Activated T-helper 1 cell treated with anti-CD3 and anti-CD28 coated beads, Interleukin-12 subunit alpha, Interleukin-12 subunit beta, Interleukin-2, Interleukin-4 antibody, amounts not matched to agents 30 ng/mL and 10 ng/mL and 1 ng/mL, durations not matched to agents 14 hours and 24 hours and 36 hours (primary cell): ENCODE measurements at regions not wholly inside any gene's neighbourhood (a gene's known extent, or its start where the extent isn't known, plus 50 kb on each side); places are given as distances from the start of the nearest gene placed in this dataset.
"Not testable (repeated sequence)": the region's sequence is repeated elsewhere in the genome, so short reads cannot be mapped to it uniquely, and the experiment has no call there.

ENCODE experiments used
- DNase-seq: peaks from one replicate; pipeline ENCODE4 v3.0.0; 2021; ENCODE audit warnings: low spot score
- H3K27ac Mint-ChIP-seq: one replicate; pipeline ENCODE4 v1.8.0; 2021; ENCODE audit warnings: mild to moderate bottlenecking, mixed read lengths
- H3K27me3 Mint-ChIP-seq: one replicate; pipeline ENCODE4 v1.8.0; 2022; ENCODE audit warnings: mild to moderate bottlenecking, moderate library complexity, mixed read lengths; ENCODE audit not compliant: insufficient read depth
- H3K36me3 Mint-ChIP-seq: one replicate; pipeline ENCODE4 v1.8.0; 2021; ENCODE audit warnings: low read depth, mixed read lengths
- H3K4me1 Mint-ChIP-seq: one replicate; pipeline ENCODE4 v1.8.0; 2021; ENCODE audit warnings: low read depth, mixed read lengths
- H3K4me3 Mint-ChIP-seq: one replicate; pipeline ENCODE4 v1.8.0; 2021; ENCODE audit warnings: mild to moderate bottlenecking, moderate library complexity, mixed read lengths
- H3K9me3 Mint-ChIP-seq: one replicate; pipeline ENCODE4 v1.8.0; 2021; ENCODE audit warnings: mixed read lengths
- intact Hi-C: fragments of 100-400 bp; cut with micrococcal nuclease; formaldehyde crosslinking; loops from one replicate; pipeline ENCODE4 v1.15.1; 2024

GRCh38 chr1:199591468-199591867 is 436.0 kb upstream of the NR5A2 start:
- Mint-ChIP-seq H3K27ac (no peak overlapping the region), H3K4me3 (no peak overlapping the region), H3K4me1 (peaks cover 11% of the 10 kb centered on the region), H3K36me3 (no peaks in the 10 kb centered on the region), H3K27me3 (peaks cover 6% of the 10 kb centered on the region), H3K9me3 (no peaks in the 10 kb centered on the region)
- no peak for DNase-seq
- intact Hi-C loops: no loop called here

DNA sequence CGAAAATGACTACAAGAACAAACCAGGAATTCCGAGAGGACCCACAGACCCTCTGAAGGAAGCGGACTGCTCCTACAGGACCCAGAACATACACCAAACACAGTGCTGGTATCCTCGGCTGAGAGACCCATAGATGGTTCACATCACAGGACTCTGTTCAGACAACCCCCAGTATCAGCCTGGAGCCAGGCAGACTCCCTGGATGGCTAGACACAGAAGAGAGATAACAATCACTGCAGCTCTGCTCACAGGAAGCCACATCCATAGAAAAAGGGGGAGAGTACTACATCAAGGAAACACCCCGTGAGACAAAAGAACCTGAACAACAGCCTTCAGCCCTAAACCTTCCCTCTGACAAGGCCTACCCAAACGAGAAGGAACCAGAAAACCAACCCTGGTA is 434.0 kb upstream of the NR5A2 start:
- no peak overlapping the region for H3K27ac Mint-ChIP-seq
- H3K4me3 Mint-ChIP-seq: no peak overlapping the region
- DNase-seq: no peak
- H3K27me3 Mint-ChIP-seq: peaks cover 8% of the 10 kb centered on the region
- no peaks in the 10 kb centered on the region for H3K36me3 Mint-ChIP-seq
- H3K4me1 Mint-ChIP-seq: peaks cover 11% of the 10 kb centered on the region
- H3K9me3 Mint-ChIP-seq: no peaks in the 10 kb centered on the region
- intact Hi-C loops: no loop called here

GRCh38 chr1:199596448-199596847 is 431.1 kb upstream of the NR5A2 start:
- H3K27me3 Mint-ChIP-seq, intact Hi-C loops, H3K36me3 Mint-ChIP-seq, H3K27ac Mint-ChIP-seq, H3K4me3 Mint-ChIP-seq, H3K9me3 Mint-ChIP-seq, H3K4me1 Mint-ChIP-seq, DNase-seq: not testable (repeated sequence)

DNA sequence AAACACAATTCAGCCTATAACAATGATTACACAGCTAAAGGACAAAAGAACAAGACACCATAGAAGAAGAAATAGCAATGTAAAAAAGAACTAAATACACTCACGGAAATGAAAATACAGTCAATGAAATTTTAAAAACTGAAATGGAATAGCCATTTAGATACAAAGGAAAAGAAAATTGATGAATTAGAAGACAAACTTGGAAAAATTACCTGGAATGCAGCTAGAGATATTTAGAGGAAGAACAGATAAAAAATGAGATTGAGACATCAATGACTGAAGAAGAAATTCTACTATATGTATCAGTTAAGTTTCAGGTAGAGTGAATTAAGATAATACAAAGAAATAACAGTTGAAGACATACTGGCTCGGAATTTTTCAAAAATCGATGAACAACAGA is 430.4 kb upstream of the NR5A2 start:
- Mint-ChIP-seq H3K27me3 (peaks cover 8% of the 10 kb centered on the region), H3K27ac (no peak overlapping the region), H3K36me3 (no peaks in the 10 kb centered on the region), H3K9me3 (peaks cover 7% of the 10 kb centered on the region), H3K4me3 (no peak overlapping the region), H3K4me1 (no peaks in the 10 kb centered on the region)
- intact Hi-C loops: no loop called here
- no peak for DNase-seq

DNA sequence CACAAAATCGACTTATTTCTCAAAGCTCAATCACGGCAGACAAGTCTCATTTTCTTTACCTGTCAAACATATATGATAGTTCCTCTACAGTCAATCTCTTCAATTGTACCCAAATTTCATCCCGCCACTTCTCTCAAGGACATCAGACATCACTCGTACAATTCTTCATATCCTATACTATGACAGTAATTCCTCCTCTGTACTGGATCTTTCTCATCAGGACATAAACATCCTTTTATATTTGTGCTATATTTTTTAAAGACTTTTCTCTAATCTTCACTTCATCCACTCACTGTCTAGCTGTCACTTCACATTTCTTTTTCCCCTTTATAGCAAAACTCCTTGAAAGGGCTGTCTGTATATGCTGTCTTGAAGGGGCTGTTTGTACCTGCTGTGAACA is 419.1 kb upstream of the NR5A2 start:
- DNase-seq: no peak
- H3K4me1 Mint-ChIP-seq: no peaks in the 10 kb centered on the region
- no peak overlapping the region for H3K4me3 Mint-ChIP-seq
- H3K27ac Mint-ChIP-seq: no peak overlapping the region
- no peaks in the 10 kb centered on the region for H3K9me3 Mint-ChIP-seq
- no peaks in the 10 kb centered on the region for H3K36me3 Mint-ChIP-seq
- intact Hi-C loops: no loop called here
- peaks cover 3% of the 10 kb centered on the region for H3K27me3 Mint-ChIP-seq

DNA sequence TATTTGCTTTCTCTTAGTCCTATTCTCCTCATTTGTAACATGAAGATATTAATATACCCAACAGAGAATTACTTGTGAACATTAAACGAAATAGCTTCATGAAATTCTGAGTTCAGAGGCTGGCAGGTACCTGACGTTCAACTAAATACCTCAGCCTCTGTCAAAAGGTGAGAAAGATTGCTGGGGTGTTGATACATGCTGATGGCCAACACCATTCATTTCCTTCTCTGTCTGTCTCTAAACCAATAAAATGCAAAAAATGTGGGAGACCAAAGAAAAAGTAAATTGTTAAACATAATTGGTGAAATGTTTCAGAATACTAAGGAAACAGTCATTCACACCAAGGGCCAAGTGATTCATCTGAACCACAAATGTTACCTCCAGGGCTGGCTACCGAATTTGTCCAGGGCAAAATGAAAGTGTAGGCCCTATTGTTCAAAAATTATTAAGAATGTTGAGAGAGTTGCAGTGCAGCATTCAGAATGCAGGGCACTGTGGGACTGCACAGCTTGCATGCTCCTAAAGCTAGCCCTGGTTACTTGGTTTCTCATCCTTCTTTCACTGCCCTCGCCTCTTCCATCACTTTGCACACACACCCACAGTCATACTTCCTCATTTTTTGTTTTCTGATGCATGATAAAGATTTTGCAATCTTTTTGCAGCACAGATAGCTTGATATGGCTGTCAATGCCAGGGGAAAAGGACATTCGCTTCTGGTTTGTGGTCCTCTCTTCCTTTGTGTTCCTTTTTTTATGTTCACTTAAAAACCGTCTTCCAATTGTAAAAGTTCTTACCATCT is 414.3 kb upstream of the NR5A2 start:
- H3K9me3 Mint-ChIP-seq: no peaks in the 10 kb centered on the region
- peaks cover 4% of the 10 kb centered on the region for H3K27me3 Mint-ChIP-seq
- no peak overlapping the region for H3K4me3 Mint-ChIP-seq
- H3K27ac Mint-ChIP-seq: no peak overlapping the region
- intact Hi-C loops: no loop called here
- DNase-seq: no peak
- no peaks in the 10 kb centered on the region for H3K4me1 Mint-ChIP-seq
- H3K36me3 Mint-ChIP-seq: no peaks in the 10 kb centered on the region

GRCh38 chr1:199616947-199617346 is 410.6 kb upstream of the NR5A2 start:
- Mint-ChIP-seq H3K36me3 (no peaks in the 10 kb centered on the region), H3K27me3 (peaks cover 3% of the 10 kb centered on the region), H3K4me1 (no peaks in the 10 kb centered on the region), H3K9me3 (no peaks in the 10 kb centered on the region), H3K27ac (no peak overlapping the region), H3K4me3 (no peak overlapping the region)
- intact Hi-C loops: no loop called here
- no peak for DNase-seq

- Mint-ChIP-seq H3K4me1 (no peaks in the 10 kb centered on the region), H3K27me3 (no peaks in the 10 kb centered on the region), H3K36me3 (no peaks in the 10 kb centered on the region), H3K9me3 (no peaks in the 10 kb centered on the region), H3K4me3 (no peak overlapping the region), H3K27ac (no peak overlapping the region)
- intact Hi-C loops: no loop called here
- DNase-seq: no peak
These were observed 408.3 kb upstream of the NR5A2 start for GRCh38 chr1:199619223-199619622.

DNA sequence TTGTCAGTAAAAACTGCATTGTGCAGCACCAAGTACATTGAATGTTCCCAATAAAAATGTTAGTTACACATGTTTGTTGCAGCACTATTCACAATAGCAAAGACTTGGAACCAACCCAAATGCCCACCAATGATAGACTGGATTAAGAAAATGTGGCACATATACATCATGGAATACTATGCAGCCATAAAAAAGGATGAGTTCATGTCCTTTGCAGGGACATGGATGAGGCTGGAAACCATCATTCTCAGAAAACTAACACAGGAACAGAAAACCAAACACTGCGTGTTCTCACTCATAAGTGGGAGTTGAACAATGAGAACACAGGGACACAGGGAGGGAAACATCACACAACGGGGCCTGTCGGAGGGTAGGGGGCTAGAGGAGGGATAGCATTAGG is 401.3 kb upstream of the NR5A2 start:
- intact Hi-C loops, H3K9me3 Mint-ChIP-seq, H3K4me1 Mint-ChIP-seq, DNase-seq, H3K36me3 Mint-ChIP-seq, H3K27me3 Mint-ChIP-seq, H3K4me3 Mint-ChIP-seq, H3K27ac Mint-ChIP-seq: not testable (repeated sequence)

DNA sequence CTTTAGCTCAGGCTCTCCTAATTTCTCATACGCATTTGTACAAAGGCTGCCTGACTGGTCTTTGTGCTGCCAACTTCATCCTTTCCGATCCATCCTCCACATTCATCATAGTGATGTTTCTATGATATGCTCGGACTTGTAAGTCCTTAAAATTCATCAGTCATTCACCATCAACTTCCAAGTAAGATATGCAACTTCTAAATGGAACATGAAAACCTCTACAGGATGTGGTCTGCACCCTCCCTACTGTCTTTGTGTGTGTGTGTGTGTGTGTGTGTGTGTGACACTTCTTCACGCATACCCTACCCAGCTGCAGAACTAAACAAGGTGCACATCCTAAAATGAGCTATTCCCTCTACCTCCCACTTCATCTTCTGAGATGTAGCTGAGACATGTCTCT is 397.9 kb upstream of the NR5A2 start:
- Mint-ChIP-seq H3K4me3 (no peak overlapping the region), H3K36me3 (no peaks in the 10 kb centered on the region)

DNA sequence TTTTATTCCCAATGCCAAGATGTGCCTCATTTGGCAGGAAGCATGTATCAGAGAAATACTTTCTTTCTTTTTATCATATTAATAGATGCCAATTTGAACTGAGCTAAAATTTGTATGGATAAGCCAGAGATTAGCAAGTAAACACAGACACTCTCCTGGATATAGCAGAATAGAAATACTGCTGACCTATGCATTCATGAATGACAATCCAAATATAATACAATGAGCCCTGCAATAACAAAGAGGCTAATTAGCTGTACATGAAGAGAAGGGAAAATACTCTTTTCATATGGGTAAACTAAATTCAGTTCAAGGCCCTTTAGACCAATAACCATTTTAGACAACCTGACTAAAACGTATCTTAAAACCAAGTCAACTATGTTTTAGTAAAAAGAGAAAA is 388.1 kb upstream of the NR5A2 start:
- no peaks in the 10 kb centered on the region for H3K4me1 Mint-ChIP-seq
- peaks cover 6% of the 10 kb centered on the region for H3K9me3 Mint-ChIP-seq
- DNase-seq: no peak
- H3K27ac Mint-ChIP-seq: no peak overlapping the region
- intact Hi-C loops: no loop called here
- no peak overlapping the region for H3K4me3 Mint-ChIP-seq
- no peaks in the 10 kb centered on the region for H3K36me3 Mint-ChIP-seq
- H3K27me3 Mint-ChIP-seq: peaks cover 4% of the 10 kb centered on the region

More for the DNA sequence above, 397.9 kb upstream of the NR5A2 start:
- DNase-seq: no peak
- Mint-ChIP-seq H3K9me3 (peaks cover 9% of the 10 kb centered on the region), H3K27me3 (peaks cover 6% of the 10 kb centered on the region), H3K4me1 (peaks cover 6% of the 10 kb centered on the region), H3K27ac (no peak overlapping the region)
- intact Hi-C loops: no loop called here

GRCh38 chr1:199641531-199641930 is 386.0 kb upstream of the NR5A2 start:
- H3K4me1 Mint-ChIP-seq: no peaks in the 10 kb centered on the region
- no peaks in the 10 kb centered on the region for H3K36me3 Mint-ChIP-seq
- intact Hi-C loops: no loop called here
- H3K27ac Mint-ChIP-seq: no peak overlapping the region
- no peak overlapping the region for H3K4me3 Mint-ChIP-seq
- H3K9me3 Mint-ChIP-seq: no peaks in the 10 kb centered on the region
- no peak for DNase-seq
- H3K27me3 Mint-ChIP-seq: peaks cover 4% of the 10 kb centered on the region

DNA sequence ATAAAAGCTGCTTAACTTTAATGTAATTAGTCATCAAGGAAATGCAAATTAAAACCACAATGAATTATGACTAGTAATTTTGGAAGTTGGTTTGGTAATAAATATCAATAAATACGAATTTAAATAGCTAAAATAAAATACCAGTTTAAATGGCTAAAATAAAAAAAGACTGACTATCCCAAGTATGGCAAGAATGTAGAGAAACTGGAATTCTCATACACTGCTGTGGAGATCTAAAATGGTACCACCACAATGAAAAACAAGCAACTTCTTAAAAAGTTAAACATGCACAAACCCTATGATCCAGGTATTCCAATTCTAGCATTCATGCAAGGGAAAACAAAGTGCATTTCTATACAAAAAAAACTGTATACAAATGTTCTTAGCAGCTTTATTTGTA is 382.6 kb upstream of the NR5A2 start:
- peaks cover 6% of the 10 kb centered on the region for H3K9me3 Mint-ChIP-seq
- H3K4me3 Mint-ChIP-seq: no peak overlapping the region
- no peak for DNase-seq
- H3K4me1 Mint-ChIP-seq: no peaks in the 10 kb centered on the region
- H3K27ac Mint-ChIP-seq: no peak overlapping the region
- intact Hi-C loops: no loop called here
- H3K36me3 Mint-ChIP-seq: no peaks in the 10 kb centered on the region
- peaks cover 4% of the 10 kb centered on the region for H3K27me3 Mint-ChIP-seq

GRCh38 chr1:199646761-199647160 is 380.7 kb upstream of the NR5A2 start:
- peaks cover 4% of the 10 kb centered on the region for H3K27me3 Mint-ChIP-seq

More at GRCh38 chr1:199646761-199647160, 380.7 kb upstream of the NR5A2 start:
- H3K4me3 Mint-ChIP-seq: no peak overlapping the region
- no peak overlapping the region for H3K27ac Mint-ChIP-seq
- intact Hi-C loops: no loop called here
- no peaks in the 10 kb centered on the region for H3K36me3 Mint-ChIP-seq
- no peaks in the 10 kb centered on the region for H3K4me1 Mint-ChIP-seq
- peaks cover 6% of the 10 kb centered on the region for H3K9me3 Mint-ChIP-seq
- no peak for DNase-seq
